ENCODE measurements at regions not wholly inside any gene's neighbourhood (a gene's known extent, or its start where the extent isn't known, plus 50 kb on each side); places are given as distances from the start of the nearest gene placed in this dataset.

- TF ChIP-seq, protein P1, sequence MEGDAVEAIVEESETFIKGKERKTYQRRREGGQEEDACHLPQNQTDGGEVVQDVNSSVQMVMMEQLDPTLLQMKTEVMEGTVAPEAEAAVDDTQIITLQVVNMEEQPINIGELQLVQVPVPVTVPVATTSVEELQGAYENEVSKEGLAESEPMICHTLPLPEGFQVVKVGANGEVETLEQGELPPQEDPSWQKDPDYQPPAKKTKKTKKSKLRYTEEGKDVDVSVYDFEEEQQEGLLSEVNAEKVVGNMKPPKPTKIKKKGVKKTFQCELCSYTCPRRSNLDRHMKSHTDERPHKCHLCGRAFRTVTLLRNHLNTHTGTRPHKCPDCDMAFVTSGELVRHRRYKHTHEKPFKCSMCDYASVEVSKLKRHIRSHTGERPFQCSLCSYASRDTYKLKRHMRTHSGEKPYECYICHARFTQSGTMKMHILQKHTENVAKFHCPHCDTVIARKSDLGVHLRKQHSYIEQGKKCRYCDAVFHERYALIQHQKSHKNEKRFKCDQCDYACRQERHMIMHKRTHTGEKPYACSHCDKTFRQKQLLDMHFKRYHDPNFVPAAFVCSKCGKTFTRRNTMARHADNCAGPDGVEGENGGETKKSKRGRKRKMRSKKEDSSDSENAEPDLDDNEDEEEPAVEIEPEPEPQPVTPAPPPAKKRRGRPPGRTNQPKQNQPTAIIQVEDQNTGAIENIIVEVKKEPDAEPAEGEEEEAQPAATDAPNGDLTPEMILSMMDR (IDR thresholded peaks at IDR 0.05) = no peak
- TF ChIP-seq POLR2AphosphoS5 (IDR thresholded peaks at IDR 0.05) (no peak), POLR2A (IDR thresholded peaks at IDR 0.05) (no peak)
Observed at GRCh38 chr10:44774676-44775401, 136.3 kb upstream of the TMEM72 start.

All from prostate gland (tissue), 2 donors.